Endothelial cell of umbilical vein (primary cell): ENCODE measurements at regions not wholly inside any gene's neighbourhood (a gene's known extent, or its start where the extent isn't known, plus 50 kb on each side); places are given as distances from the start of the nearest gene placed in this dataset.

ENCODE experiments used
- BruUV-seq: library from RNA; stranded (reverse); fragments of 400-500 nt; replicated peaks from 2 replicates; lab custom pipeline; 2021; lab: Mats Ljungman, UMichigan
- CTCF ChIA-PET: fragments of 300-600, 350-600 bp; sonication (Branson Sonifier 250); formaldehyde crosslinking; loops from one replicate; lab custom pipeline; 2021; ENCODE audit warnings: antibody characterized with exemption, inconsistent platforms; lab: Charles Lee
- POLR2A ChIA-PET: fragments of 300-600, 350-600 bp; sonication (Branson Sonifier 250); formaldehyde crosslinking; loops from one replicate; lab custom pipeline; 2021; ENCODE audit warnings: antibody characterized with exemption, inconsistent platforms; lab: Charles Lee
- DNase-seq: peaks from one replicate; pipeline ENCODE4 v3.0.0-alpha.2; 2011; ENCODE audit warnings: low read depth, low spot score
- FAIRE-seq: peaks from 2 replicates; lab custom pipeline; 2011; peaks lifted over from hg19 to GRCh38; lab: Jason Lieb, UNC
- H2AFZ ChIP-seq: 2 replicates; pipeline ENCODE4 v1.6.0; 2012; ENCODE audit warnings: low read depth, low read length, control low read depth, inconsistent platforms
- H3K27ac ChIP-seq: 2 replicates; pipeline ENCODE4 v1.5.1; 2011; ENCODE audit warnings: low read depth, mild to moderate bottlenecking, control low read depth, low read length, moderate library complexity; ENCODE audit not compliant: insufficient read depth
- H3K27me3 ChIP-seq, 2 experiments: 2 replicates each; pipeline versions ENCODE4 v1.6.0 to v1.6.1; 2011; ENCODE audit warnings: low read length in 2 of 2, mixed read lengths in 1 of 2; ENCODE audit not compliant: control insufficient read depth in 2 of 2, insufficient read depth in 2 of 2
- H3K36me3 ChIP-seq, 2 experiments: 2 replicates in 1 of 2; 3 replicates in 1 of 2; pipeline ENCODE4 v1.5.1; 2011; ENCODE audit warnings: low read length in 2 of 2, mild to moderate bottlenecking in 1 of 2, moderate library complexity in 1 of 2; ENCODE audit not compliant: control insufficient read depth in 2 of 2, insufficient read depth in 2 of 2; ENCODE audit errors: extremely low read depth in 1 of 2
- H3K4me1 ChIP-seq: 3 replicates; pipeline ENCODE4 v1.5.1; 2011; ENCODE audit warnings: mild to moderate bottlenecking, low read length; ENCODE audit not compliant: control insufficient read depth, insufficient read depth; ENCODE audit errors: extremely low read depth
- H3K4me2 ChIP-seq: 2 replicates; pipeline ENCODE4 v1.6.1; 2011; ENCODE audit warnings: low read length, control low read depth, mixed read lengths; ENCODE audit not compliant: insufficient read depth
- H3K4me3 ChIP-seq, 3 experiments: fragments of 200-600 bp in 1 of 3; sonication (generic), shearing (Covaris generic) in 1 of 3; replicated peaks in 1 of 3; 2 replicates each; pipeline ENCODE4 v1.5.1; 2011 to 2016; ENCODE audit warnings: control low read depth in 3 of 3, low read length in 3 of 3, mild to moderate bottlenecking in 2 of 3, inconsistent platforms in 1 of 3, low read depth in 1 of 3, moderate library complexity in 1 of 3; ENCODE audit not compliant: insufficient read depth in 1 of 3
- H3K79me2 ChIP-seq: 2 replicates; pipeline ENCODE4 v1.6.0; 2012; ENCODE audit warnings: low read length, inconsistent platforms; ENCODE audit not compliant: control insufficient read depth, insufficient read depth
- H3K9ac ChIP-seq: replicated peaks from 2 replicates; pipeline ENCODE3; 2011; ENCODE audit warnings: low read length, control low read depth; ENCODE audit not compliant: insufficient read depth; ENCODE audit errors: extremely low read depth
- H3K9me1 ChIP-seq: replicated peaks from 3 replicates; pipeline ENCODE4 v1.6.0; 2011; ENCODE audit warnings: mild to moderate bottlenecking, low read length; ENCODE audit not compliant: control insufficient read depth, insufficient read depth; ENCODE audit errors: extremely low read depth
- H3K9me3 ChIP-seq: replicated peaks from 2 replicates; pipeline ENCODE4 v1.5.1; 2012; ENCODE audit warnings: low read length, inconsistent platforms; ENCODE audit not compliant: control insufficient read depth, insufficient read depth
- H4K20me1 ChIP-seq: replicated peaks from 2 replicates; pipeline ENCODE3; 2011; ENCODE audit warnings: mild to moderate bottlenecking, low read length; ENCODE audit not compliant: control insufficient read depth, insufficient read depth; ENCODE audit errors: extremely low read depth
- CTCF ChIP-seq, 2 donors: IDR thresholded peaks; 1 replicate in 1 of 2; 2 replicates in 1 of 2; pipeline ENCODE4 v1.5.1; 2011; ENCODE audit warnings: low read length in 2 of 2, mild to moderate bottlenecking in 2 of 2, moderate library complexity in 2 of 2, control low read depth in 1 of 2, inconsistent platforms in 1 of 2, low read depth in 1 of 2; ENCODE audit not compliant: insufficient read depth in 1 of 2; ENCODE audit errors: extremely low read depth in 1 of 2
- EZH2 ChIP-seq: IDR thresholded peaks from 2 replicates; pipeline ENCODE4 v1.6.1; 2012; ENCODE audit warnings: borderline replicate concordance, low read depth, mild to moderate bottlenecking, moderate library complexity, low read length, inconsistent platforms; ENCODE audit not compliant: severe bottlenecking
- FOS ChIP-seq: IDR thresholded peaks from 2 replicates; pipeline ENCODE4 v1.6.1; 2011; ENCODE audit warnings: mild to moderate bottlenecking, low read length, moderate library complexity, borderline replicate concordance; ENCODE audit not compliant: insufficient read depth
- GATA2 ChIP-seq: IDR thresholded peaks from 2 replicates; pipeline ENCODE4 v1.7.0; 2011; ENCODE audit warnings: low read depth, mild to moderate bottlenecking, moderate library complexity, mixed read lengths, low read length; ENCODE audit not compliant: insufficient read length, insufficient read depth
- JUN ChIP-seq: IDR thresholded peaks from 2 replicates; pipeline ENCODE4 v1.6.1; 2011; ENCODE audit warnings: borderline replicate concordance, low read depth; ENCODE audit not compliant: insufficient read length, insufficient read depth
- MAX ChIP-seq: IDR thresholded peaks from 2 replicates; pipeline ENCODE4 v1.6.1; 2011; ENCODE audit not compliant: insufficient read depth, insufficient read length
- MYC ChIP-seq: IDR thresholded peaks from one replicate; pipeline ENCODE4 v1.6.1; 2011; ENCODE audit warnings: mild to moderate bottlenecking, low read depth, low read length
- POLR2A ChIP-seq: IDR thresholded peaks from 2 replicates; pipeline ENCODE4 v1.6.1; 2012; ENCODE audit warnings: low read depth, mild to moderate bottlenecking, control low read depth, low read length
- POLR2AphosphoS5 ChIP-seq: IDR thresholded peaks from 2 replicates; pipeline ENCODE4 v1.6.1; 2012; ENCODE audit warnings: low read depth, mild to moderate bottlenecking, control low read depth, low read length, moderate library complexity; ENCODE audit not compliant: insufficient read depth
- dilution Hi-C: fragments of 300-500 bp; cut with MboI; formaldehyde crosslinking; loops from one replicate; pipeline ENCODE4 v1.15.0; 2019; ENCODE audit warnings: low sequenced_read_pairs; ENCODE audit not compliant: extremely low pct_ligation_motif_present
- intact Hi-C: fragments of 100-400 bp; cut with micrococcal nuclease; formaldehyde crosslinking; loops from one replicate; pipeline ENCODE4 v1.10.0; 2022

GRCh38 chr20:24063100-24063499, 74.5 kb upstream of the GGTLC1 start:
- FAIRE-seq, result no peak
- intact Hi-C loops (no loop called here), dilution Hi-C loops (no loop called here)
- Histone ChIP-seq H3K4me2 (no peak overlapping the region), H3K9me3 (no peaks in the 10 kb centered on the region), H3K79me2 (no peaks in the 10 kb centered on the region), H2AFZ (no peak overlapping the region), H3K36me3 (no peaks in the 10 kb centered on the region), H3K27ac (no peak overlapping the region), H3K4me1 (no peaks in the 10 kb centered on the region), H4K20me1 (no peaks in the 10 kb centered on the region), H3K27me3 (peaks cover 0 to 3% of the 10 kb centered on the region in 2 experiments), H3K9me1 (no peaks in the 10 kb centered on the region), H3K4me3 (no peak overlapping the region), H3K9ac (no peak overlapping the region)
- TF ChIP-seq EZH2, result no peak
- TF ChIP-seq POLR2A, result no peak
- TF ChIP-seq GATA2, result no peak
- no peak for TF ChIP-seq FOS
- no peak for TF ChIP-seq JUN
- no peak for TF ChIP-seq CTCF (IDR thresholded peaks at IDR 0.05; ENCODE audit: extremely low read depth in 1 of 2, insufficient read depth in 1 of 2, low read depth in 1 of 2, low read length in 2 of 2)
- no peak for TF ChIP-seq MYC
- no peak for TF ChIP-seq MAX
- TF ChIP-seq POLR2AphosphoS5, result no peak
- no peak for DNase-seq
- no TSS peak for BruUV-seq
- ChIA-PET POLR2A (no interaction called here), CTCF (interaction anchor here (1.0 to 1.3 kb wide), 2 partner anchors 40 to 98 kb away, joined by 3 to 4 read pairs; no protein-coding TSS in a partner anchor)
